SK-N-SH (cell line): ENCODE measurements at regions not wholly inside any gene's neighbourhood (a gene's known extent, or its start where the extent isn't known, plus 50 kb on each side); places are given as distances from the start of the nearest gene placed in this dataset.

ENCODE experiments used
- CTCF ChIA-PET: fragments of 300-600, 350-600 bp; formaldehyde crosslinking; extraction: SDS; loops from one replicate; lab custom pipeline; 2021; lab: Yijun Ruan, JAX
- POLR2A ChIA-PET: fragments of 350-600 bp; sonication (Branson Sonifier 250); formaldehyde crosslinking; extraction: SDS; loops from one replicate; lab custom pipeline; 2020; ENCODE audit warnings: antibody characterized with exemption, inconsistent platforms; lab: Yijun Ruan, JAX
- DNase-seq: peaks from one replicate; pipeline ENCODE4 v3.0.0; 2012
- H2AFZ ChIP-seq: fragments of 200-600 bp; sonication (generic); 2 replicates; pipeline ENCODE4 v1.8.1; 2016; ENCODE audit warnings: antibody characterized with exemption, mild to moderate bottlenecking, low read depth
- H3F3A ChIP-seq: fragments of 200-600 bp; sonication (generic); replicated peaks from 2 replicates; pipeline ENCODE3; 2016; ENCODE audit warnings: antibody characterized with exemption, mild to moderate bottlenecking; ENCODE audit not compliant: insufficient read depth
- H3K27ac ChIP-seq, 2 experiments: fragments of 200-500 bp in 1 of 2; fragments of 200-600 bp in 1 of 2; sonication (Bioruptor generic) in 1 of 2; sonication (generic), shearing (Covaris generic) in 1 of 2; 2 replicates each; pipeline versions ENCODE4 v1.5.1 to v1.6.1; 2014 to 2016; ENCODE audit warnings: low read depth in 2 of 2, inconsistent platforms in 1 of 2, low read length in 1 of 2, mild to moderate bottlenecking in 1 of 2, mixed read lengths in 1 of 2
- H3K27me3 ChIP-seq: fragments of 200-600 bp; sonication (generic), shearing (Covaris generic); 2 replicates; pipeline ENCODE4 v1.6.1; 2016; ENCODE audit warnings: mixed run types; ENCODE audit not compliant: insufficient read depth
- H3K36me3 ChIP-seq, 2 experiments: fragments of 200-500 bp in 1 of 2; fragments of 200-600 bp in 1 of 2; sonication (Bioruptor generic) in 1 of 2; sonication (generic) in 1 of 2; replicated peaks in 1 of 2; 2 replicates each; pipeline versions ENCODE3 to v1.5.1; 2014 to 2016; ENCODE audit warnings: low read length in 1 of 2, mild to moderate bottlenecking in 1 of 2; ENCODE audit not compliant: insufficient read depth in 2 of 2, control insufficient read depth in 1 of 2
- H3K4me1 ChIP-seq, 2 experiments: fragments of 200-500 bp in 1 of 2; fragments of 200-600 bp in 1 of 2; sonication (Bioruptor generic) in 1 of 2; sonication (generic), shearing (Covaris generic) in 1 of 2; 2 replicates each; pipeline versions ENCODE4 v1.5.1 to v1.6.1; 2014 to 2016; ENCODE audit warnings: low read depth in 1 of 2, low read length in 1 of 2, mixed run types in 1 of 2; ENCODE audit not compliant: insufficient read depth in 2 of 2, control insufficient read depth in 1 of 2
- H3K4me2 ChIP-seq: fragments of 200-600 bp; sonication (generic), shearing (Covaris generic); 2 replicates; pipeline ENCODE4 v1.6.1; 2017; ENCODE audit warnings: mixed run types
- H3K4me3 ChIP-seq, 2 experiments: fragments of 200-500 bp in 1 of 2; fragments of 200-600 bp in 1 of 2; sonication (Bioruptor generic) in 1 of 2; sonication (generic), shearing (Covaris generic) in 1 of 2; 2 replicates each; pipeline versions ENCODE4 v1.5.1 to v1.8.1; 2014 to 2016; ENCODE audit warnings: low read depth in 2 of 2, inconsistent platforms in 1 of 2, low read length in 1 of 2, mild to moderate bottlenecking in 1 of 2, mixed read lengths in 1 of 2, moderate library complexity in 1 of 2
- H3K79me2 ChIP-seq: fragments of 200-600 bp; sonication (generic); 2 replicates; pipeline ENCODE4 v1.8.1; 2017; ENCODE audit warnings: mild to moderate bottlenecking; ENCODE audit not compliant: insufficient read depth
- H3K9ac ChIP-seq: fragments of 200-600 bp; sonication (generic); 2 replicates; pipeline ENCODE4 v1.6.1; 2017; ENCODE audit warnings: mixed run types
- H3K9me2 ChIP-seq: fragments of 200-600 bp; sonication (generic); 2 replicates; pipeline ENCODE4 v1.6.1; 2017; ENCODE audit warnings: mixed run types
- H3K9me3 ChIP-seq: fragments of 200-600 bp; sonication (generic); 2 replicates; pipeline ENCODE4 v1.6.1; 2017; ENCODE audit warnings: mixed run types, mild to moderate bottlenecking, moderate library complexity
- H4K20me1 ChIP-seq: fragments of 200-600 bp; sonication (generic); 2 replicates; pipeline ENCODE4 v1.6.1; 2017; ENCODE audit warnings: mild to moderate bottlenecking, mixed run types; ENCODE audit not compliant: insufficient read depth
- CHD2 ChIP-seq: fragments of 150-350 bp; IDR thresholded peaks from 2 replicates; pipeline ENCODE4 v1.6.1; 2018; ENCODE audit warnings: low read length; ENCODE audit not compliant: partially characterized antibody
- ELF1 ChIP-seq: IDR thresholded peaks from 2 replicates; pipeline ENCODE4 v1.4.0; 2012
- EP300 ChIP-seq, 2 experiments: IDR thresholded peaks; 2 replicates each; pipeline versions ENCODE4 v1.4.0 to v1.6.1; 2012; ENCODE audit warnings: borderline replicate concordance in 1 of 2, low read depth in 1 of 2, low read length in 1 of 2
- EZH2phosphoT487 ChIP-seq: fragments of 200-600 bp; sonication (generic); IDR thresholded peaks from 2 replicates; pipeline ENCODE4 v1.6.1; 2017; ENCODE audit warnings: low read depth, mixed run types, mild to moderate bottlenecking, antibody characterized with exemption, moderate library complexity, borderline replicate concordance
- FOXJ3 ChIP-seq: sonication (generic); formaldehyde crosslinking; IDR thresholded peaks from 2 replicates; pipeline ENCODE4 v1.5.1; 2020; ENCODE audit warnings: mild to moderate bottlenecking, missing genetic modification reagents
- FOXM1 ChIP-seq: IDR thresholded peaks from 2 replicates; pipeline ENCODE4 v1.4.0; 2012; ENCODE audit warnings: low read depth, mild to moderate bottlenecking
- GATA2 ChIP-seq: sonication (generic); formaldehyde crosslinking; IDR thresholded peaks from 2 replicates; pipeline ENCODE4 v1.5.0; 2020; ENCODE audit warnings: mild to moderate bottlenecking, missing genetic modification reagents
- JUND ChIP-seq: IDR thresholded peaks from 2 replicates; pipeline ENCODE4 v1.4.0; 2012
- MEF2A ChIP-seq: IDR thresholded peaks from 2 replicates; pipeline ENCODE4 v1.4.0; 2012; ENCODE audit warnings: low read depth, borderline replicate concordance
- MXI1 ChIP-seq: IDR thresholded peaks from 2 replicates; pipeline ENCODE4 v1.6.1; 2012; ENCODE audit warnings: mild to moderate bottlenecking, low read depth, low read length, improper control_type of control experiment
- NFIC ChIP-seq: IDR thresholded peaks from 2 replicates; pipeline ENCODE4 v1.4.0; 2012; ENCODE audit warnings: borderline replicate concordance
- NRF1 ChIP-seq: IDR thresholded peaks from 2 replicates; pipeline ENCODE4 v1.6.1; 2012; ENCODE audit warnings: low read depth, mild to moderate bottlenecking, low read length
- POLR2AphosphoS5 ChIP-seq: IDR thresholded peaks from 2 replicates; pipeline ENCODE4 v1.6.1; 2012; ENCODE audit warnings: low read depth, low read length
- RAD21 ChIP-seq: IDR thresholded peaks from 2 replicates; pipeline ENCODE4 v1.6.1; 2012; ENCODE audit warnings: mild to moderate bottlenecking, low read length
- RCOR1 ChIP-seq: fragments of 150-350 bp; IDR thresholded peaks from 2 replicates; pipeline ENCODE4 v1.6.1; 2017; ENCODE audit warnings: antibody characterized with exemption, low read length
- RFX5 ChIP-seq: IDR thresholded peaks from 2 replicates; pipeline ENCODE4 v1.6.1; 2012; ENCODE audit warnings: mild to moderate bottlenecking, improper control_type of control experiment, low read length
- RXRA ChIP-seq: IDR thresholded peaks from 2 replicates; pipeline ENCODE4 v1.4.0; 2012; ENCODE audit warnings: low read depth, mild to moderate bottlenecking, borderline replicate concordance
- SMC3 ChIP-seq: IDR thresholded peaks from 2 replicates; pipeline ENCODE4 v1.6.1; 2012; ENCODE audit warnings: low read depth, low read length, improper control_type of control experiment
- TAF1 ChIP-seq: IDR thresholded peaks from 2 replicates; pipeline ENCODE4 v1.6.1; 2012; ENCODE audit warnings: low read depth, mild to moderate bottlenecking, low read length, moderate library complexity, borderline replicate concordance
- TCF12 ChIP-seq: IDR thresholded peaks from 2 replicates; pipeline ENCODE4 v1.4.0; 2012
- TEAD4 ChIP-seq: IDR thresholded peaks from 2 replicates; pipeline ENCODE4 v1.4.0; 2012; ENCODE audit warnings: mild to moderate bottlenecking, borderline replicate concordance; ENCODE audit not compliant: insufficient read depth
- YY1 ChIP-seq: IDR thresholded peaks from 2 replicates; pipeline ENCODE4 v1.4.0; 2012; ENCODE audit warnings: low read depth, mild to moderate bottlenecking
- WGBS: methylation state at CpG from one replicate; pipeline ENCODE4 v1.1.6; 2017; ENCODE audit warnings: low lambda C conversion rate; 5-methylcytosine and 5-hydroxymethylcytosine counted together
- TF ChIP-seq, protein P1 (sequence below): IDR thresholded peaks from 2 replicates; pipeline ENCODE4 v1.6.1; 2012; ENCODE audit warnings: mild to moderate bottlenecking, low read depth, low read length, moderate library complexity
- TF ChIP-seq, protein P2 (sequence below): IDR thresholded peaks from 2 replicates; pipeline ENCODE4 v1.4.0; 2012; ENCODE audit warnings: low read depth, borderline replicate concordance
- TF ChIP-seq, protein P3 (sequence below): IDR thresholded peaks from 2 replicates; pipeline ENCODE4 v1.4.0; 2012; ENCODE audit warnings: low read depth
- TF ChIP-seq, protein P4 (sequence below): fragments of 150-350 bp; IDR thresholded peaks from 2 replicates; pipeline ENCODE4 v1.6.1; 2016; ENCODE audit warnings: mild to moderate bottlenecking, low read depth, low read length
- TF ChIP-seq, protein P5 (sequence below): fragments of 150-350 bp; IDR thresholded peaks from 2 replicates; pipeline ENCODE4 v1.6.1; 2017; ENCODE audit warnings: antibody characterized with exemption, low read length, low read depth, borderline replicate concordance

DNA sequence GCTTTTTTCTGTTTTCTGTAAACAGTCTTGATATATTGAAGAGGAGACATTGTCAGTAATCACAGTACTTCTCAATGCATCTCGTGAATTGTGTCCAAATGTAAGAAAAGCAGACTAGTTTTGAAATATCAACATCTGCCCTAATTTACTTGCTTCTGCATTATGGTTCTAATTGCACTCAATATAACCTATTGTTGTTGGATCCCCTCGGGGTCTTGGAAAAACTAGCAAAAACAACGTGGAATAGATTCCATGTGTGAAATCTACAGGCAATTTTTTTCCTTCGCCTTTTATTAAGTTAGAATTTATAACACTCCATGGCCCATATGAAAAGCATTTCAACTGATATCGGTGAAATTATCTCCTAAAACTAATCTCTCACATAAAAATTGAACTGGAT, 236.5 kb downstream of the TTLL7 start:
- Histone ChIP-seq H3K9ac (no peak overlapping the region), H3K79me2 (no peaks in the 10 kb centered on the region), H3K4me2 (no peak overlapping the region), H3K4me1 (peaks cover 0 to 36% of the 10 kb centered on the region in 2 experiments; a peak in 2 of 4 replicates), H3K36me3 (no peaks in the 10 kb centered on the region), H3K27ac (peak overlapping the region in 1 of 2 experiments; percentile 94; a peak in 2 of 4 replicates), H3K9me2 (no peaks in the 10 kb centered on the region), H3K27me3 (peaks cover 6% of the 10 kb centered on the region), H3K9me3 (no peaks in the 10 kb centered on the region), H2AFZ (no peak overlapping the region), H4K20me1 (no peaks in the 10 kb centered on the region), H3F3A (no peaks in the 10 kb centered on the region), H3K4me3 (no peak overlapping the region)
- CTCF ChIA-PET: interaction anchor here (1.9 to 2.0 kb wide), 2 partner anchors 63 to 66 kb away, joined by 4 to 5 read pairs; no protein-coding TSS in a partner anchor
- DNase-seq: peak; percentile 36
- POLR2A ChIA-PET: interaction anchor here (4.5 kb wide), 1 partner anchor 69 kb away, joined by 31 read pairs; no protein-coding TSS in a partner anchor
- 21% methylated on average over 5 of the region's 5 CpGs for whole genome bisulfite sequencing
- TF ChIP-seq TCF12: no peak
- no peak for TF ChIP-seq POLR2AphosphoS5
- TF ChIP-seq FOXJ3 (CRISPR knock-in tag): peak; percentile 18; the same call in 1 of the 2 replicates
- no peak for TF ChIP-seq FOXM1
- no peak for TF ChIP-seq MXI1
- TF ChIP-seq, protein P1, sequence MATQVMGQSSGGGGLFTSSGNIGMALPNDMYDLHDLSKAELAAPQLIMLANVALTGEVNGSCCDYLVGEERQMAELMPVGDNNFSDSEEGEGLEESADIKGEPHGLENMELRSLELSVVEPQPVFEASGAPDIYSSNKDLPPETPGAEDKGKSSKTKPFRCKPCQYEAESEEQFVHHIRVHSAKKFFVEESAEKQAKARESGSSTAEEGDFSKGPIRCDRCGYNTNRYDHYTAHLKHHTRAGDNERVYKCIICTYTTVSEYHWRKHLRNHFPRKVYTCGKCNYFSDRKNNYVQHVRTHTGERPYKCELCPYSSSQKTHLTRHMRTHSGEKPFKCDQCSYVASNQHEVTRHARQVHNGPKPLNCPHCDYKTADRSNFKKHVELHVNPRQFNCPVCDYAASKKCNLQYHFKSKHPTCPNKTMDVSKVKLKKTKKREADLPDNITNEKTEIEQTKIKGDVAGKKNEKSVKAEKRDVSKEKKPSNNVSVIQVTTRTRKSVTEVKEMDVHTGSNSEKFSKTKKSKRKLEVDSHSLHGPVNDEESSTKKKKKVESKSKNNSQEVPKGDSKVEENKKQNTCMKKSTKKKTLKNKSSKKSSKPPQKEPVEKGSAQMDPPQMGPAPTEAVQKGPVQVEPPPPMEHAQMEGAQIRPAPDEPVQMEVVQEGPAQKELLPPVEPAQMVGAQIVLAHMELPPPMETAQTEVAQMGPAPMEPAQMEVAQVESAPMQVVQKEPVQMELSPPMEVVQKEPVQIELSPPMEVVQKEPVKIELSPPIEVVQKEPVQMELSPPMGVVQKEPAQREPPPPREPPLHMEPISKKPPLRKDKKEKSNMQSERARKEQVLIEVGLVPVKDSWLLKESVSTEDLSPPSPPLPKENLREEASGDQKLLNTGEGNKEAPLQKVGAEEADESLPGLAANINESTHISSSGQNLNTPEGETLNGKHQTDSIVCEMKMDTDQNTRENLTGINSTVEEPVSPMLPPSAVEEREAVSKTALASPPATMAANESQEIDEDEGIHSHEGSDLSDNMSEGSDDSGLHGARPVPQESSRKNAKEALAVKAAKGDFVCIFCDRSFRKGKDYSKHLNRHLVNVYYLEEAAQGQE: no peak
- no peak for TF ChIP-seq MEF2A
- TF ChIP-seq, protein P2, sequence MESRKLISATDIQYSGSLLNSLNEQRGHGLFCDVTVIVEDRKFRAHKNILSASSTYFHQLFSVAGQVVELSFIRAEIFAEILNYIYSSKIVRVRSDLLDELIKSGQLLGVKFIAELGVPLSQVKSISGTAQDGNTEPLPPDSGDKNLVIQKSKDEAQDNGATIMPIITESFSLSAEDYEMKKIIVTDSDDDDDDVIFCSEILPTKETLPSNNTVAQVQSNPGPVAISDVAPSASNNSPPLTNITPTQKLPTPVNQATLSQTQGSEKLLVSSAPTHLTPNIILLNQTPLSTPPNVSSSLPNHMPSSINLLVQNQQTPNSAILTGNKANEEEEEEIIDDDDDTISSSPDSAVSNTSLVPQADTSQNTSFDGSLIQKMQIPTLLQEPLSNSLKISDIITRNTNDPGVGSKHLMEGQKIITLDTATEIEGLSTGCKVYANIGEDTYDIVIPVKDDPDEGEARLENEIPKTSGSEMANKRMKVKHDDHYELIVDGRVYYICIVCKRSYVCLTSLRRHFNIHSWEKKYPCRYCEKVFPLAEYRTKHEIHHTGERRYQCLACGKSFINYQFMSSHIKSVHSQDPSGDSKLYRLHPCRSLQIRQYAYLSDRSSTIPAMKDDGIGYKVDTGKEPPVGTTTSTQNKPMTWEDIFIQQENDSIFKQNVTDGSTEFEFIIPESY: no peak
- peak in 1 of 2 experiments; percentile 97; a peak in 2 of 4 replicates for TF ChIP-seq EP300 (IDR thresholded peaks at IDR 0.05; ENCODE audit: borderline replicate concordance in 1 of 2, low read depth in 1 of 2, low read length in 1 of 2)
- no peak for TF ChIP-seq JUND
- TF ChIP-seq, protein P3, sequence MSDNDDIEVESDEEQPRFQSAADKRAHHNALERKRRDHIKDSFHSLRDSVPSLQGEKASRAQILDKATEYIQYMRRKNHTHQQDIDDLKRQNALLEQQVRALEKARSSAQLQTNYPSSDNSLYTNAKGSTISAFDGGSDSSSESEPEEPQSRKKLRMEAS: no peak
- no peak for TF ChIP-seq RXRA
- TF ChIP-seq, protein P4, sequence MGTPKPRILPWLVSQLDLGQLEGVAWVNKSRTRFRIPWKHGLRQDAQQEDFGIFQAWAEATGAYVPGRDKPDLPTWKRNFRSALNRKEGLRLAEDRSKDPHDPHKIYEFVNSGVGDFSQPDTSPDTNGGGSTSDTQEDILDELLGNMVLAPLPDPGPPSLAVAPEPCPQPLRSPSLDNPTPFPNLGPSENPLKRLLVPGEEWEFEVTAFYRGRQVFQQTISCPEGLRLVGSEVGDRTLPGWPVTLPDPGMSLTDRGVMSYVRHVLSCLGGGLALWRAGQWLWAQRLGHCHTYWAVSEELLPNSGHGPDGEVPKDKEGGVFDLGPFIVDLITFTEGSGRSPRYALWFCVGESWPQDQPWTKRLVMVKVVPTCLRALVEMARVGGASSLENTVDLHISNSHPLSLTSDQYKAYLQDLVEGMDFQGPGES: no peak
- TF ChIP-seq NFIC: no peak
- no peak for TF ChIP-seq ELF1
- peak; percentile 69; the same call in 1 of the 2 replicates for TF ChIP-seq GATA2 (CRISPR knock-in tag)
- no peak for TF ChIP-seq EZH2phosphoT487
- TF ChIP-seq NRF1: no peak
- TF ChIP-seq RFX5: no peak
- TF ChIP-seq, protein P5, sequence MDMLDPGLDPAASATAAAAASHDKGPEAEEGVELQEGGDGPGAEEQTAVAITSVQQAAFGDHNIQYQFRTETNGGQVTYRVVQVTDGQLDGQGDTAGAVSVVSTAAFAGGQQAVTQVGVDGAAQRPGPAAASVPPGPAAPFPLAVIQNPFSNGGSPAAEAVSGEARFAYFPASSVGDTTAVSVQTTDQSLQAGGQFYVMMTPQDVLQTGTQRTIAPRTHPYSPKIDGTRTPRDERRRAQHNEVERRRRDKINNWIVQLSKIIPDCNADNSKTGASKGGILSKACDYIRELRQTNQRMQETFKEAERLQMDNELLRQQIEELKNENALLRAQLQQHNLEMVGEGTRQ: no peak
- no peak for TF ChIP-seq YY1
- peak; percentile 62 for TF ChIP-seq CHD2
- peak; percentile 18; the same call in 1 of the 2 replicates for TF ChIP-seq TEAD4
- peak; percentile 47; the same call in 1 of the 2 replicates for TF ChIP-seq RAD21
- TF ChIP-seq TAF1: no peak
- TF ChIP-seq SMC3: no peak
- TF ChIP-seq RCOR1: peak; percentile 64; the same call in 1 of the 2 replicates
